HEK293T (cell line): ENCODE measurements at regions not wholly inside any gene's neighbourhood (a gene's known extent, or its start where the extent isn't known, plus 50 kb on each side); places are given as distances from the start of the nearest gene placed in this dataset.

Experiments
- CTCF ChIA-PET: fragments of 350-600 bp; formaldehyde crosslinking; extraction: SDS; loops from one replicate; lab custom pipeline; 2021; ENCODE audit warnings: antibody characterized with exemption, inconsistent platforms; lab: Yijun Ruan, JAX
- POLR2A ChIA-PET: fragments of 350-600 bp; formaldehyde crosslinking; extraction: SDS; loops from one replicate; lab custom pipeline; 2020; ENCODE audit warnings: antibody characterized with exemption, inconsistent platforms; lab: Yijun Ruan, JAX
- DNase-seq: peaks from one replicate; pipeline ENCODE4 v3.0.0; 2012; ENCODE audit warnings: mixed read lengths; ENCODE audit errors: extremely low spot score
- ARNT ChIP-seq: fragments of 450-650 bp; IDR thresholded peaks from 2 replicates; pipeline ENCODE4 v1.6.1; 2017; ENCODE audit warnings: mild to moderate bottlenecking
- BHLHE40 ChIP-seq: fragments of 450-650 bp; IDR thresholded peaks from 2 replicates; pipeline ENCODE4 v1.6.1; 2016; ENCODE audit warnings: mild to moderate bottlenecking, moderate library complexity, borderline replicate concordance
- CTBP1 ChIP-seq: fragments of 450-650 bp; IDR thresholded peaks from 2 replicates; pipeline ENCODE4 v1.6.1; 2016; ENCODE audit warnings: borderline replicate concordance
- ELF4 ChIP-seq: fragments of 450-650 bp; IDR thresholded peaks from 2 replicates; pipeline ENCODE4 v1.6.1; 2017; ENCODE audit warnings: antibody characterized with exemption
- FOXA1 ChIP-seq: fragments of 450-650 bp; IDR thresholded peaks from 2 replicates; pipeline ENCODE4 v1.6.1; 2016; ENCODE audit warnings: mild to moderate bottlenecking
- FOXK2 ChIP-seq: fragments of 450-650 bp; IDR thresholded peaks from 2 replicates; pipeline ENCODE4 v1.6.1; 2016; ENCODE audit warnings: mild to moderate bottlenecking
- FOXM1 ChIP-seq: fragments of 450-650 bp; IDR thresholded peaks from 2 replicates; pipeline ENCODE4 v1.6.1; 2017; ENCODE audit warnings: mild to moderate bottlenecking, borderline replicate concordance
- HDGF ChIP-seq: fragments of 450-650 bp; IDR thresholded peaks from 2 replicates; pipeline ENCODE4 v1.6.1; 2017; ENCODE audit warnings: antibody characterized with exemption, borderline replicate concordance
- L3MBTL2 ChIP-seq: fragments of 450-650 bp; conservative IDR thresholded peaks from 2 replicates; pipeline ENCODE4 v1.6.1; 2016; ENCODE audit warnings: mild to moderate bottlenecking
- LEF1 ChIP-seq: fragments of 450-650 bp; IDR thresholded peaks from 2 replicates; pipeline ENCODE4 v1.6.1; 2017; ENCODE audit warnings: mild to moderate bottlenecking, borderline replicate concordance
- NFRKB ChIP-seq: fragments of 450-650 bp; IDR thresholded peaks from 2 replicates; pipeline ENCODE4 v1.6.1; 2016; ENCODE audit warnings: mild to moderate bottlenecking, moderate library complexity
- SP1 ChIP-seq: fragments of 450-650 bp; IDR thresholded peaks from 2 replicates; pipeline ENCODE4 v1.6.1; 2017
- SUZ12 ChIP-seq: fragments of 450-650 bp; IDR thresholded peaks from 2 replicates; pipeline ENCODE4 v1.6.1; 2016; ENCODE audit warnings: mild to moderate bottlenecking
- TARDBP ChIP-seq: fragments of 450-650 bp; IDR thresholded peaks from 2 replicates; pipeline ENCODE4 v1.6.1; 2016
- ZNF384 ChIP-seq: fragments of 450-650 bp; IDR thresholded peaks from 2 replicates; pipeline ENCODE4 v1.6.1; 2016
- TF ChIP-seq, protein P1 (sequence below): fragments of 450-650 bp; IDR thresholded peaks from 2 replicates; pipeline ENCODE4 v1.6.1; 2016

DNA sequence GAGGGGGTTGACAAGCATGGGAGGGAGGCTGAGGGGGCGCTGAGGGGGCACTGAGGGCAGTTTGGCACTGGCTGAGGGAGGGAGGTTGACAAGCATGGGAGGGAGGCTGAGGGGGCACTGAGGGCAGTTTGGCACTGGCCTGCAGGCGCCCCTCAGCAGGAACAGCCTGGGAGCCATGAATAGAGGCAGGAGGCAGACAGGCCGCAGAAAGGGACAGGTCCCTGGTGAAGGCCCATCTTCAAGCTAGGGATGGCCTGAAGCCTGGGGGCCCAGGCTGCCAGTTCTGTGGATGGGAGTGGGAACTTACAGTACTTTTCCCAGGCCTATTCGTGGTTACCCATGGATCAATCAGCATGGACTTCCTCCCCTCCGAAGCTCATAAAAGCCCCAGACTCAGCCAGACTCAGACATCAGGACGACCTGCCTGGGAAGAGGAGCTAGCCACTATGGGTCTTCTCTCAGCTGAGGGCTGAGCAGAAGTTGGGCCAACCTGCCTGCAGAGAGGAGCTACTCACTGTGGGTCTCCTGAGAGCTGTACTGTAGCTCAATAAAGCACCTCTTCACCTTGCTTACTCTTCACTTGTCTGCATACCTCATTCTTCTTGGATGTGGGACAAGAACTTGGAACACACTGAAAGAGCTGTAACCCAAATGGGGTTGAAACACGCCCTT lies 72.8 kb upstream of the BRD7 start:
- POLR2A ChIA-PET: no interaction called here
- TF ChIP-seq FOXA1 (no peak), FOXK2 (no peak), LEF1 (no peak)
- DNase-seq: no peak
- CTCF ChIA-PET: no interaction called here

DNA sequence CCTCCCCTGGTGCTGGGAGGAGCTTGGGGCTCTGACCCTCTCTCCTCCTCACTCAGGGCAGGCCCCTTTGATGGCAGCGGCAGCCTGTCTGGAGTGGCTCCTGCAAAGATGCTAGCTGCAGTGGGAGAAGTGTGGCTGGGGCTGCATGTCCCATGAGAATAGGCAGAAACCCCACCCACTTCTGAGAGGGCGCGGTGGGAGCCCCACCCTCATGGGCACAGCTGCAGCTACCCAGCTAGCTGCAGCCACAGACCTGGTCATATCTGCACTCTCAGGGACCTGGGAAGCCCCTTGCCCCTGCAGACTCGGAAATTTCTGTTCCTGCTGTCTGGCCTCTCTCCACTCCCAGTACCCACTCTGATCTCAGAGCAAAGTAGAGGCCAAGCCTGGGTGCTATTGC lies 72.2 kb upstream of the BRD7 start:
- DNase-seq: no peak
- TF ChIP-seq L3MBTL2 (no peak), CTBP1 (no peak), FOXK2 (no peak), BHLHE40 (no peak), TARDBP (no peak), HDGF (no peak), SUZ12 (no peak), ELF4 (no peak), FOXM1 (no peak), ARNT (no peak), NFRKB (no peak), FOXA1 (no peak), LEF1 (no peak)
- TF ChIP-seq, protein P1, sequence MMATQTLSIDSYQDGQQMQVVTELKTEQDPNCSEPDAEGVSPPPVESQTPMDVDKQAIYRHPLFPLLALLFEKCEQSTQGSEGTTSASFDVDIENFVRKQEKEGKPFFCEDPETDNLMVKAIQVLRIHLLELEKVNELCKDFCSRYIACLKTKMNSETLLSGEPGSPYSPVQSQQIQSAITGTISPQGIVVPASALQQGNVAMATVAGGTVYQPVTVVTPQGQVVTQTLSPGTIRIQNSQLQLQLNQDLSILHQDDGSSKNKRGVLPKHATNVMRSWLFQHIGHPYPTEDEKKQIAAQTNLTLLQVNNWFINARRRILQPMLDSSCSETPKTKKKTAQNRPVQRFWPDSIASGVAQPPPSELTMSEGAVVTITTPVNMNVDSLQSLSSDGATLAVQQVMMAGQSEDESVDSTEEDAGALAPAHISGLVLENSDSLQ: no peak
- CTCF ChIA-PET: no interaction called here
- POLR2A ChIA-PET: no interaction called here

DNA sequence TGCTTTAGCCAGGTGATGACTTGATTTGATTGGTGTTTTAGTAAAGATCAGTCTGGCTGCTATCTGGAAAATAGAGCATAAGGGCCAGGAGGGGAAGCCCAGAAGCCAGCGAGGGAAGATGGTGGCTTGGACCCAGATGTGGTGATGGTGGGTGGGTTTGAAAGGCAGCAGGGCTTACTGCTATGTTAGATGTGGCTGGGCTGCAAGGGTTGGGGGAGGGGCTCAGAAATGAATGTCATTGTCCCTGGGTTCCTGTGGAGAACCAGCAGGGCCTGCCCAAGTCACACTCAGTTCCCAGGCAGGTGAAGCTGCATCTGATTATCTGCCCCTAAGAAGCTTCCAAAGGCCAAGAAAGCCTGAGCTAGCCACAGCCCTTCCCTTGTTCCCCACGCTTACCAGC lies 71.7 kb upstream of the BRD7 start:
- TF ChIP-seq SUZ12 (no peak), LEF1 (no peak), NFRKB (no peak), SP1 (no peak), L3MBTL2 (no peak)
- TF ChIP-seq, protein P1: no peak
- ChIA-PET CTCF (no interaction called here), POLR2A (no interaction called here)
- no peak for DNase-seq

DNA sequence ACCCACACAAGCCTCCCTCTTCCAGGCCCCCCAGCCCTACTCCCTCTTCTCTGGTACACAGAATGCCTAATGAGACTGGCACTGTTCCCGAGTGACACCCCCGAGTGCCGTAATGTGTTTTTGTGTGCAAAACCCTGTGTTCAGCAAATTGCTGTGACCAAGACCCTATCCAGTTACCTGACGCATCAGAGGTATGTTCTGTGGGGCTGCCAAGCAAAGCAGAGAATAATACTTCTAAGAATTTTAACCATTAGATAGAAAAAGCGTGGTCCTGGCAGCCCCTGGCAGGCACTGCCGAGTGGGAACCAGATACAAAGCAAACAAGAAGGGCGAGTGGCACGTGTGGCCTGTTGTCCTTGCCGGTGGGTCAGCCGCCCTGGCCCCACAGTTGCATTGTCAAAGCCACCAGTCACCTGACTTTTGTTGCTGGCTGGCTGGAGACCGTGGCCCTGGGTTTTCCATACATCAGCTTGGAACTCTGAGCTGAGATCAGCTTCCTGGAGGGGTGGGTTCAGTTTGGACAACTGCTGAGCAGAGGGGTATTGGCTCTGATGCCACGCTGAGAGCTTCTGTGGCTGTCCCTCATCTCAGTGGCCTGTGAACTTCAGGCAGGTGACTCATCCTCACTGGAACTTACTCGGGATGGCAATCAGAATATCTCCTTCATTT lies 69.1 kb upstream of the BRD7 start:
- POLR2A ChIA-PET: no interaction called here
- no peak for DNase-seq
- TF ChIP-seq L3MBTL2 (no peak), TARDBP (no peak), HDGF (no peak)
- TF ChIP-seq, protein P1: no peak
- CTCF ChIA-PET: no interaction called here

- TF ChIP-seq LEF1 (no peak), HDGF (no peak), L3MBTL2 (no peak), NFRKB (no peak), CTBP1 (no peak), TARDBP (no peak), SUZ12 (no peak), ARNT (no peak), FOXA1 (no peak), FOXM1 (no peak), ZNF384 (no peak), FOXK2 (no peak), BHLHE40 (no peak), ELF4 (no peak), SP1 (no peak)
- TF ChIP-seq, protein P1: no peak
- POLR2A ChIA-PET: no interaction called here
- CTCF ChIA-PET: no interaction called here
These were observed 67.5 kb upstream of the BRD7 start for GRCh38 chr16:50436271-50436670.

GRCh38 chr16:50434872-50435478 lies 66.2 kb upstream of the BRD7 start:
- DNase-seq: no peak
- ChIA-PET CTCF (no interaction called here), POLR2A (no interaction called here)
- TF ChIP-seq FOXA1 (no peak), LEF1 (no peak), ZNF384 (no peak), BHLHE40 (no peak), FOXM1 (no peak), HDGF (no peak), CTBP1 (no peak), FOXK2 (no peak), L3MBTL2 (no peak), SUZ12 (no peak), SP1 (no peak), ELF4 (no peak), TARDBP (no peak), NFRKB (no peak)

More at GRCh38 chr16:50436271-50436670, 67.5 kb upstream of the BRD7 start:
- DNase-seq: no peak
